HG02981 (cell line): ENCODE measurements at regions not wholly inside any gene's neighbourhood (a gene's known extent, or its start where the extent isn't known, plus 50 kb on each side); places are given as distances from the start of the nearest gene placed in this dataset.
"Not testable (repeated sequence)": the region's sequence is repeated elsewhere in the genome, so short reads cannot be mapped to it uniquely, and the experiment has no call there.

ENCODE experiments used
- ATAC-seq: cut with Tn5 transposase; IDR thresholded peaks from one replicate; pipeline ENCODE4 v1.9.1; 2021; ENCODE audit warnings: mild to moderate bottlenecking, moderate library complexity; ENCODE audit not compliant: unreplicated experiment

DNA sequence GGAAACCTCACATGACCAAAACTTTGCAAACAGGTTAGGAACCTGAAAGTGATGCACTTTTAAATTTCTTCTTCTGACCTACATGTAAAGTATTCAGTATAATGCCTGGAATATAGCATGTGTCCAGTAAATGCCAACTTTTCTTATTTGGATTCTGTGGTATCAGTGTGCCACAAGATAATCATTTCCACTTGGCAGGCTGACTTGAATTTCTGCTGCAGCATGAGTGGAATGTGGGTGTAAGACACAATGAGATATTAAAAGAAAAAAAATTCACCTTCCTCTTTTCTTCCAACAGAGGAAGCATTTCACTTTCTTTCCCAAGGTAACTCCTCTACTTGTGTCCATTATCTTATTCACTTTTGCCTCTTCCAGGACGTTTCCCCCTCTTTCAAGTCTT, 141.9 kb upstream of the PRKD1 start:
- no peak for ATAC-seq

GRCh38 chr14:30072454-30072853, 144.8 kb upstream of the PRKD1 start:
- ATAC-seq, result not testable (repeated sequence)

DNA sequence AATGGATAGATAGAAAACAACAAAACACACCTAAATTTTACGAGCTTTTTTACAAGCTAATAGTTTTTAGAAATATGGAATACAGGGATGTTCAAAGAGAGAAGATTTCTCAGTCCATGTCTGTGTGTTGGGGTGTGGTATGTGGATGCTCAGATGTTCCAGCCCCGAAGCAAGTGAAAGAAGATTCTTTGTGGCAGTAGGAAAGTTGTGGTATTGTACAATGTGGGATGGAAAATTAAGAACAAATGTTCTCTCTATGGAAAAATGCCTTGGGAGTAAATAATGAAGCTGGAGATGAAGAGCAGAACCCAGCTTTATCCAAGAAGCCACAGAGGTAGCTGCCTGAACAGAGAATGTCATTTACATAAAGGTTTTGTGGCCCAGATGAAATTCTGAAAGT, 150.3 kb upstream of the PRKD1 start:
- ATAC-seq, result no peak

DNA sequence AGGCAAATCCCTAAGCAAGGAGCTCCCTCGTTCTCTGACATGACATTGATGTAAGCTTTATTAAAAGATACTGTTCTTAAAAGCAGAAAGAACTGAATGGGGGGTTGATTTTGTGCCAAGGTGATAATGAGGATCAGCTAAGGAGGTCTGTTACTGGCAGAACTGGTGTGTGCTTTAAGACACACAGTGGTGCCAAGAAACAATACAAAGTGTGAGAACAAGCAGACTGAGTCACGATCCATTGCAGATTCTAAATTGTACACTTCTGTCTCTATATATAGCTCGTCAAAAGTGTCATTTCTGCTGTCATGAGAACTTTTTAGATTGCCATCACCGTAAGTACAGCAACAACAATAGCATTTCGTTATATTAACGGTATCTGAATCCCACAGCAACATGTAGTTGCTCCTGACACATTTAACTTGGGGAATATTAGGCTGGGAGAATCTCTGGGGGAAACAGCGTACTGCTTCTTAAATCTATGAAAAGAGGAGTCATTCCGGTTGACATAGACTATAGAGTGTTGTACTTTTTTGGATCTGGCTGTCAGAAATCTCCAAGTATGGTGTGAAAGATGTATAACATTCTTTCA, 151.3 kb upstream of the PRKD1 start:
- ATAC-seq, result no peak

DNA sequence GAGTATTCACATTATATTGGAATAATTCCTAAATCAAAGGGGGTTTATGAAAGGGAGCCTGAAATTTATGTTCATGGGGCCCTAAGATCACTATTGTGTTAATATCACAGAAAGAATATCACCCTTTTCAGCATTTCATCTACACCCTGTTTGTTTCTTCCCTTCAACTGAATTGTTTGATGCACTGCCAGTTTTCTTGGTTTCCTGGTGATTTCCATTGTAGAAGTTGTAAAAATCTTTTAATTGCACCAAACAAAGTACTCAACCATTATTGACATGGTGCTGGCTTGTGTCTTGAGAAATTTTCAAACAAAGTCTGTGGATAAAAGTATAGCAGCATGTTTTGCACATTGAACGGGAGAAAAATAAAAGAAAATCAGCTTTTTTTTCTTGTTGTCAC, 154.8 kb upstream of the PRKD1 start:
- ATAC-seq, result no peak

- no peak for ATAC-seq
These were observed 157.2 kb upstream of the PRKD1 start for GRCh38 chr14:30084811-30085210.

- ATAC-seq, result no peak
These were observed 158.3 kb upstream of the PRKD1 start for GRCh38 chr14:30085943-30086342.

- ATAC-seq, result no peak
These were observed 161.0 kb upstream of the PRKD1 start for GRCh38 chr14:30088620-30089019.

GRCh38 chr14:30108975-30109700, 181.5 kb upstream of the PRKD1 start:
- ATAC-seq, result no peak

DNA sequence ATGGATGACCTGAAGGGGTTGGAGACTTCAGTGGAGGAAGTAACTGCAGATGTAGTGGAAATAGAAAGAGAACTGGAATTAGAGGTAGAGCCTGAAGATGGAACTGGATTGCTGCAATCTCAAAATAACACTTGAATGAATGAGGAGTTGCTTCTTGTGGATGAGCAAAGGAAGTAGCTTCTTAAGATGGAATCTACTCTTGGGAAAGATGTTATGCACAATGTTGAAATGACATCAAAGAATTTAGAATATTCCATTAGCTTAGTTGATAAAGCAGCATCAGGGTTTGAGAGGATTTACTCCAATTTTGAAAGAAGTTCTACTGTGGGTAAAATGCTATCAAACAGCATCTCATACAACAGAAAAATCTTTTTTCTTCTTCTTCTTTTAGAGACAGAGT, 186.4 kb upstream of the PRKD1 start:
- ATAC-seq, result no peak

DNA sequence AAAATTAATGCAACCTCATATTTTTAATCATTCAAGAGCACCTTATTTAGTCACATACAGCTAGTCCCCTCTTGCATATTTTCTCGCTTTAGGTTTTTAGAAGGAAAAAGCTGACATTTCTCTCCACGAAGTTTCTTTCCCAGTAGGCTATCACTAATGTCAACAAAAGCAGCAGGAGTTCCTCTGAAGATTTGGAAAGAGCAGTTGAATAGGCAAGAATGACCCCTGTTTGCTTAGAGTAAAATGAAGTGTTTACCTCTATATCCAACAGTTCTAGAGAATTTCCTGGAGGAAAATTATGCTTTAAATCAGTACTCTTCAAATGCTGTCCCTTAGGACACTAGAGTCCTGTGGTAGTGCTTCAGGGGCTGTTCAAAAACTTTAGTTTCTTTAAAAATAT, 188.1 kb upstream of the PRKD1 start:
- no peak for ATAC-seq

- no peak for ATAC-seq
These were observed 191.5 kb upstream of the PRKD1 start for GRCh38 chr14:30118992-30119640.

GRCh38 chr14:30125322-30125979, 197.8 kb upstream of the PRKD1 start:
- ATAC-seq, result no peak

- ATAC-seq, result no peak
These were observed 202.2 kb upstream of the PRKD1 start for GRCh38 chr14:30129807-30130206.

GRCh38 chr14:30131581-30132097, 204.0 kb upstream of the PRKD1 start:
- ATAC-seq, result no peak

DNA sequence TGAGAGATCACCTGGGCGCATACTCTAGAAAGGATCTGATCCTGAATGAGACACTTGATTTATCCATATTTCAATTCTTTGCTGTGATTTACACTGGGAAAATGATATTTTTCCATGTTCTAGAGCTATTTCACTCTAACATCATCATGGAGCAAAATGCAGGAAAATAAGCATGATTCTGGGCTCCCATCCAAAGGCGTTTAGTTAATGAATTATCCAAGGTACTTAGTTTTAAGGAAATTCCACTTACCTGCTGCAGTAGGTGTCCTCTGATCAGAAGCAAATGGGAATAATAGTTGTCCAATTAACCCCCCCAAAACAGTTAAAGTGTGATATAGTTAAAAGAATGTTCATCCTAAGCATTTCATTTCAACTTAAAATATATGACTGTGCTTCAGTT, 204.5 kb upstream of the PRKD1 start:
- ATAC-seq, result no peak

GRCh38 chr14:30134936-30135335, 207.3 kb upstream of the PRKD1 start:
- ATAC-seq, result no peak

GRCh38 chr14:30138567-30138966, 210.9 kb upstream of the PRKD1 start:
- no peak for ATAC-seq

DNA sequence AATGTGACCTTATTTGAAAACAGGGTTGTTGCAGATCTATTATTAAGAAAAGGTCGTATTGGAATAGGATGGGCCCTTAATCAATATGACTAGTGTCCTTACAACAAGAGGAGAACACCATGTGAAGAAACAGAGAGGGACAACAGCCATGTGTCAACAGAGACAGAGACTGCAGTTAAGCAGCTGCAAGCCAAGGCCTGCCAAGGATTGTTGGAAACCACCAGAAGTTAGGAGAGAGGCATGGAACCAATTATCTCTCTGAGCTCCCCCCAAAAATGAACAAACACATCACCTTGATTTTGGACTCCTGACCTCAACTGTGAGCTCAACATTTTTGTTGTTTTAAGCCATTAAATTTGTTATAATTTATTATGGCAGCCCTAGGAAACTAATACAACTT, 214.6 kb upstream of the PRKD1 start:
- ATAC-seq, result no peak

DNA sequence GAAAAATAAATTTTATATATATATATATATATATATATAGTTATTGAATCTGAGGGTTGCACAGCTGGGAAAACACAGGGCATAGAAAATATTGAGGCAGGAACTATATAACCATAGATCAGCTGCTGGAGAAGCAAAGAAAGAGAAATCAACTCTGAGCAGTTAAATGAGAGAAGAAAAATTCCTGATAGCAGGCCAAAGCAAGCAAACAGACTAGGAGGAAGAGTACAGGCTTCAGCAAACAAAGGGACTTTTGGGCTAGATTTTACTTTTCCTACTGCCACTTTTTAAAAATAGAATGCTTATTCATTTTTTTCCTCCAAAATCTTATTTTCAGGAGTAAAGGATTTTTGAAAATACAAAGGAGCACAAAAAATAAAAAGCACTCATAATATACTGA, 216.0 kb upstream of the PRKD1 start:
- no peak for ATAC-seq

DNA sequence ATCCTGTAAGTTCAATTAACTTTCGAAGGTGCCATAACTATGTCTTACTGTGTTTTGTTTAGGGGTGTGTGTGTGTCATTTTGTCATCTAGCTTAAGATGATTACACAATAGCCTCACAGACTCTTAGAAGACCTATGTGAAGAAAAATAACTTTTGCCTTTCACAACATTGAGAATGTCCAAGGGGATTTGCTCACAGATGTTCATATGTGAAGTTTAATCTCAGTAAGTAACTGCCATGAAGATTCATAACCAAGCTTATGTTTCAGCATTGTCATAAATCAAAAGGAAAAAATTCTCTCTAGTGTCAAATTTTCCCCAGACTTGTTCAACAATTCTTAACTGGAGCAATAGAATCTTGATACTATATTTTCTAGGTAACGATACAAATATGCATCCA, 226.1 kb upstream of the PRKD1 start:
- ATAC-seq, result no peak

GRCh38 chr14:30156571-30156970, 228.9 kb upstream of the PRKD1 start:
- no peak for ATAC-seq
